SHP77 treated with DMSO at 0.1 percent for 48 hours (cell line): ENCODE measurements at regions not wholly inside any gene's neighbourhood (a gene's known extent, or its start where the extent isn't known, plus 50 kb on each side); places are given as distances from the start of the nearest gene placed in this dataset.

Source experiments
- DNase-seq: peaks from one replicate; lab custom pipeline; 2025; lab: John Stamatoyannopoulos, UW

DNA sequence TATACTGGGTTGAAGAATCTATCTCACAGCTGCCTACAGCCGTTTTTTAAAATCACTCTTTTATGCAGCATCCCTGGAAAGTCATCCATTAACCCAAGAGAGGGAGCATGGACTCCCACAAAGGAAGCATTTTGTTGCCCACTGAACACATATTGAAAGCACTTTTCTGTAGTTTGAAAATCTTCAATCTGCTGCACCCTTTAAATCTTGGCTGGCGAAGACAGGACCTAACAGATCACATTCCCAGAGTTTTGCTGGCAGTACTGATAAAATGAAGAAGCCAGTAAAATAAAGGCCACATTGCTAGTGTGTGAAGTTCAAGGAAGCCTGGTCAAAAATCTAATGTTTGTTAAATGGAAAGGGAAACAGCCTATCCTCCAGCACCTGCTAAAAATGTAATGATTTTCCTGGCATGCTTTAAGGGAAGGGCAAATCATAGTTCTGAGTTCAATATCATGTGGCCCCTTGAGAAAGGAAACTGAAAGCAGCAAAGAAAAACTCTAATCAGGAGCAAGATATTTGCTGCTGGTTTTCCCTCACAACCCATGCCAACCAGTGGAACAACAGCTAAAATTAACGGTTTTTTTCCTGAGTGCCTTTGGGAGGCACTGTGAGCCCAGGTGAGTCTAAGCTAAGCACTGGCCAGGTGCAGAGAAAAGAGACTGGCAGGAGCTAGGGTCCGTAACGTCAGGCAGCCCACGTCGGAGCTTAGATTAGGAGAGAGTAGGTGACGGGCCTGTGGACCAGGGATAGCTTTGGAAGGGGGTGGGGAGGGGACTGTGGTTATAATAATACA lies 97.9 kb upstream of the PALS2 start:
- no peak for DNase-seq

DNA sequence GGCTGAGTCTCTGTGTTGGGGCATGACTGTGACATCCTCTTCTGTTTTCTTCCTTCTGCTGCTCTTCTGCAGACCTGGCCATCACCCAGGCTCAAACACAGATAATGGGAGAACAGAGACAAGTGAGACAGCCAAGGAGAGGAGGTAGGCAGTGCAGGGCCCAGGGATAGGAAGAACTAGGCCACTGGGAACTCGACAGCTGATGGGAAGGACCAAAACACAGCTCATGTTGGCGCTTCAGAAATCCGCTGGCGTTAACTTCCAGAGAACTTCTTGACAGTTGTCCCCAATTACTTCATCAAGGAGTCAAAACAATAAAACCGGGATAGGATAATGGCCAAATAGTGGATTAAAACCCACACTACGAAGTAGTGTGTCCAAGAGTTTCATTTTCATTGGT lies 97.0 kb upstream of the PALS2 start:
- no peak for DNase-seq

DNA sequence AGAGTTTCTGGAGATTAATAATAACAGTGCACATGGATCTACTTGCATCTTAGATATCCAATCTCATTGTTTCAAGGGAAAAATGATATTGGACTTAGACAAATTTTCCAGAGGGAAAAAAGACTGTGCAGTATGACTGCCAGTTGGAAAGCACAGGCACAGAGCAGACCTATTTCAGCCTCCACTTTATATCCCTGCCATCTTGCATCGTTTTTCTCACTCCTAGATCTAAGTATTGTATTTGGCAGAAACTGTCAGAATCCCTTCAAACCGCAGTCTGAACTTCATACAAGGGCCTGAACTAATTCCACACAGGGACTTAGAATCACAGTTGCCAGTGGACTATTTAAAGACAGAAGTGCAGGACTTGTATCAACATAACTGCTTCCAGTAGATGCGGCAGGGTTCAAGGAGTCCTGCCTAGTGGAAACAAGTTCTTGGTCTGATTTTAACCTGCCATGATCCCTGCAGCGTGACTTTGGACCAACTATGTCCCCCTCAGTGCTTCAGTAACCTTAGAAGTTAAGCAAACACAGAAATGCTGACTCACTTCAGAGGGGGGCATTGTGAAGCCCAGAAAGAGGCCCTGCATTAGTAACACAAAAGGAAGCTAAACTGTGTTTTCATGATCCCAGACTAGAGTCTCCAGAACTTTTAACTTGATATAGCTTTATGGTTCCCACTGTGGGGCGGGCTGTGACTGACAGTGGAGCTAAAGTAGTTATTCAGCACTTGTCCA lies 95.7 kb upstream of the PALS2 start:
- peak; percentile 47 for DNase-seq

DNA sequence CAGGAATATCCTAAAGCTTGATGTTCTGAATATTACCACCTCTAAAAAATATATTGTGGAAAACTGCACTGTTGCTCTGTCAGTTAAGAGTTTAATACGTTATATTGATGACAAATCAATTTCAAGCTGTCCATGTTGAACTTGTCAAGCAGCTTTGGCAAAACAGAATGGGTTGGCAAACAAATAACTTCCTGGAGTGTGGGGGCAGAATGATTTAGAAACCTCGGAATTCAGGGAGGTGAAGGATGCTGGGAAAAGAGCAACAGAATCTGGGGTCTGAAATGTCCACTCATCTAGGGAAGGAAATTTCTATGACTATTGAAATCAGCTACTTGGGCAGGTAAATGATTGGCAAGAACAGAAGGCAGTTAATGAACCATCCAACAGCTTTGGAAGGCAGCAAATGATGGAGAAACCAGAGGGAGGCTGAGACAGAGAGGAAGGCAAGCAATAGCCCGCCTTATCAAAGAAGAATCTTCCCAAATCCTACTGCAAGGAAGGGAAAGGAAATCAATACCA lies 95.1 kb upstream of the PALS2 start:
- DNase-seq: peak; percentile 47

DNA sequence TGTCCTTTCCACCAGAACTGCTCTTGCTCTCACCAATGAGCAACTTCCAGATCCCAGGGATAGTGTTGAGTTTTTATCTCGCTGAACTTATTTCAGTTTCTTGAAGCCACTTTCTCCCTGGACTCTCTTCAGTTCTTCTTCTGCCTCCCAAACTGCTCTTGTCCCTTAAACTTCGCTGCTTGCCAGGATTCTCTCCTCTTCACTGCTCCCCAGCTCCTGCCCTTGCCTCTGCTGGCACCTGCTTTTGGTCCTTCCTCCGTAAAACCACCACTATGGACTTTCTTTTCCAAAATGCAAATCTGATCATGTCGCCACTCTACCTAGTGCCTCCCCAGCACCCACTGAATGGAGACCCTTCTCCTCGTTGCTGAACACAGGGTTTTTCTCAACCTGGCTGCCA lies 92.8 kb upstream of the PALS2 start:
- no peak for DNase-seq

DNA sequence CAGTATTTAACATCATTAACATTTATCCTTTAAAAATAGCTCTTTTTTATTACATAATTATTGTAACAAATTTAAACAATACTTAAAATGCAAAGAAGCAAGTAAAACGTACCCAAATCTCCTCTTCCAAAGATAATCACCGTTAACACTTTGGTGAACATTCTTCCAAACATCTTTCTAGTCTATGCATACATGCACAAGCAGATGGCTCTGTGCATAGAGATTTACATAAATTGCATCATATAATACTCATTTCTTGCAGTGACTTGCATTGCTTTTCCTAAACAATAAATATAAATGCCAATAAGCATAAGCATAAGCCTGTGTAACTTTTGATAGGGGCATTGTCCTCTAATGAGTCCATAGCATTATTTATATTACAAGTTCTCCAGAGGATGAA lies 89.4 kb upstream of the PALS2 start:
- no peak for DNase-seq

DNA sequence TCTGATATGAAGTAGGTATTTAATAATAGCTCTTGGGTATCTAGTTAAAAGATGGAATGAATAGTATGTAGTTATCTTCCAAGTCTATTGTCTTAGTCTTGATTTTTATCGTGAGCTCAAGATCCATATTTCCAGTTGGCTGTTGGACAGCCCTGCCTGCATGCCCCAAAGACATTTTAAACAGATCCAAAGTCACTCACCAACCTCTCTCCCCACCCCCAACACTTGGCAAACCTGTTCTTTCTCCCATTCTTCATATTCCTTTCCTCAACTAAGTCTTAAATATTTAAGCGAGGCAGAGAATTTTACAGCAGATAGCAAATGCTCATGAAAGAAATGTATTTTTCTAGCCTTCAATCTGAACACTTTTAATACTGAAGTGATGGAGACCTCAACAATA lies 80.7 kb upstream of the PALS2 start:
- DNase-seq: no peak

DNA sequence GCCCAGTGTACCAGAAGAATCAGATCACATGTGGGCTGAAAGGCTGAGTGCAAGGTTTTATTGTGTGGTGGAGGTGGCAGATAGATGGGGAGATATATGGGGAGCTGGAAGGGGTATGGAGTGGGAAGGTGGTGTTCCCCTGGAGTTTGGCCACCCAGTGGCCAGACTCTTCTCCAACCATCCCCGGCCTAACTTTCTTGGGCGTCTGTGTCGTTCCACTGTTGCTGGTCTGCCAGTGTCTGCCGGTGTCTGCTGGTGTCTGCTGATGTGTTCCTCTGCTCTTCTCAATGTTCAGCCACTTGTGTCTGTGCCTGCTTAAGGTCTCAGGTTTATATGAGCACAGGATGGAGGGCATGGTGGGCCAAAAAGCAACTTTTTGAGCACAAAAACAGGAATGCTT lies 78.4 kb upstream of the PALS2 start:
- no peak for DNase-seq

DNA sequence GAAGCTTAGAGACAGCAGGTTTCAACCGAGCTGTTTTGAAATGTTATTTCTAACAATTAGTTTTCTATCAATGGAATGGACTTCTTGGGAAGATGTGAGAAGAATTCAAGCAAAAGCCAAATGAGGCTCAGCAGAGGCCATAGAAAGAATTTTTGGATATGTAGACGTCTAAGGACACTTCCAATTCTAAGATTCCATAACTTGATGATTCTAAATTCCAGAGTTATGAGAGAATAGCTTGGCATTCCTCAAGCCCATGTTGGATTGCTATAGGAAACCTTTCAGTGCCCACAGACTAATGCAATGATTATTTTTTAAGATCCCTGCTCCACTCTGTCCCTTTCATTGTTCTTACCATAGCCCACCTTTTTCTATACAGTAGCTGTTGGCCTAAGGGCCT lies 77.2 kb upstream of the PALS2 start:
- DNase-seq: no peak

DNA sequence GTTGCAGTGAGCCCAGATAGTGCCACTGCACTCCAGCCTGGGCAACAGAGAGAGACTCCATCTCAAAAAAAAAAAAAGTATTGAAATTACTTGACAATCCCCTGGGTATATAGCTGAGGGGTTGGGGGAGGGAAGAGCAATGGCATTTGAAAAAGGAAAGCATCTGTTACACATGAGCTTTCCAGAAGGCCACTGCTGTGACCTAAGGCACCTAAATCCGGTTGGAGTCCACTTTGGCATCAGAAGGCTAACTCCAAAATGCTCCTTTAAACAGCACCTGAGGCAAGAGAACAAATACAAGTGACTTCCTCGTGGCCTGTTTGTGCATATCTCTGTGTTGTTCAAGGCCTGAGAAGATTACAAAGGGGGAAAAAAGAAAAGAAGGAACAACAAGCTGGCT lies 74.8 kb upstream of the PALS2 start:
- no peak for DNase-seq

DNA sequence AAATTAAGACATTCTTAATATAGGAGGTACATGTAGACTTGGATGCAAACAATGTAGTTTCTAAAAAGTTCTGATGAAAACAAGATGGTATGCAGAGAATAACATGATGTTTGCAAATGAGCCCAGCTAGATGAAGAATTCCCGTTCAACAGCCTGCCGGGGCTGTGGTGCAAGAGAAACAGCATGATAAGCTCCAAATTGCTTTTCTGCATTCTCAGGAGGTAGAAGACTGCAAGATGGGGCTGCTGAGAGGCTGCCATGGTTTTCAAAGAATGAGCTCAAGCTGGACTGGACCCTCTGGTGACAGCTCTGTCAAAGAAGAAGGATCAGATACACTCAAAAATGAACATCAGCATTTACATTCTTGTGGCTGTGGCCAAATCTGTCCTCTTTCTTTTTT lies 73.4 kb upstream of the PALS2 start:
- DNase-seq: no peak

DNA sequence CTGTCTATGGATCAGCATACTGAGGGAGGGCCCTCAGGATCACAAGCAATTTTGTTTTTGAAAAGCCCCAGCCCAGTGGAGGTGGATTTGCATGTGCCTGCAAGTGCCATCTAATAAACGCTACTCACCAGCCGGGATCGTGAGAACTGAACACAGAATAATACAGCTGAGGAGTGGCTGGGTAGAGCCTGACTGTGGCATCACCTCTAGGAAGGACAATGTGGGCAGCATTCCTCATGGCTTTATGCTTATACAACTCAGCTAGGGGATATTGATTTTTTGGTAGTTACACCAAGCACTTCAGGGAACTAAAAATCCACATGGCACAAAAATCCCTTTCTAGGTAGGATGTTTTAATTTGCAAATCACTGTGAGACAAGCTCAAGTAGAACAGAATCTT lies 72.7 kb upstream of the PALS2 start:
- no peak for DNase-seq

DNA sequence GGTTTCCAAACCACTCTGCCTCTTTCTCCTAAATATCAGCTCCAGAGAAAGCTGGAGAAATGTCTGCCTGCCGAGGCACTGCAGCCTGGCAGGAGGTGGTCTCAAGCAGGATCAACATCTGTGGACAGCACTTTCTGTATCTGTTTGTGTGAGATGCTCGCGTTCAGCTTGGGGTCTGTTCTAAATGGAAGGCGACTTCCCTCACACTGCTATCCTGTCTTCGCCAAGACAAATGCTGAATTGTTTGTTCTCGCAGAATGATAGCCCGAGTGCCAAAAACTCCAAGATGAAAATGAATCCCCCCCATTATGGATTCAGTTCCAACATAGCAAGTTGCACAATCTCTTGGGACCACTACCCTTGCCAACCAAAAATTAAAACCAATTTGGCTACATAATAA lies 72.2 kb upstream of the PALS2 start:
- DNase-seq: no peak

DNA sequence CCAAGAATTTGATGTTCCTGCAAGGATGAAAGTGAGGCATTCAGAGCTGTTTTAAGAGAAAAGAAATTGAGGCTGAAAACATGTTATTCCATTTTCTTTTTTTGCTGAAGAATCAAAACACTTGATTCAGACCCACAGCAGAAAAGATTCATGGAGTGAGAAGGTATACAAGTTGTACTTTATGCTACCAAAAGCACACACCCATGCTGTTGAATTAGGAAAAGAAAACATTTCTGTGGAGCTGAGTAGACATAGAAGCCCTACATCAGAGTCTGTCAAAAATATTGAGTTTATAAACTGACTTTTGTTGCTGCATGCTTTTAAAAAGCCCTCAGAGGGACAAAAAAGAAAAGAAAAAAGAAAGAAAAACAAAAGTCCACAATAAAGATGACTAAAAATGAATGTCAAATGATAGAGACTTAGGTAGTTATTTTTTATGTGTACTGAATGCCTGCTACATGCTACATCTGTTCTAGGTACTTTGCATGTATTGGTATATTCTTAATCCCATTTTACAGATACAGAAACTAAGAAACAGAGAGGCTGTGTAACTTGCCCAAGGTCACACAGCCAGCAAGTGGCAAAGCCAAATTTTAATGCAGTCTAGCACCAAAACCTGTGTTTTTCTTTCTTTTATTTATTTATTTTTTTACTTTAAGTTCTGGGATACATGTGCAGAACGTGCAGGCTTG lies 71.7 kb upstream of the PALS2 start:
- no peak for DNase-seq

DNA sequence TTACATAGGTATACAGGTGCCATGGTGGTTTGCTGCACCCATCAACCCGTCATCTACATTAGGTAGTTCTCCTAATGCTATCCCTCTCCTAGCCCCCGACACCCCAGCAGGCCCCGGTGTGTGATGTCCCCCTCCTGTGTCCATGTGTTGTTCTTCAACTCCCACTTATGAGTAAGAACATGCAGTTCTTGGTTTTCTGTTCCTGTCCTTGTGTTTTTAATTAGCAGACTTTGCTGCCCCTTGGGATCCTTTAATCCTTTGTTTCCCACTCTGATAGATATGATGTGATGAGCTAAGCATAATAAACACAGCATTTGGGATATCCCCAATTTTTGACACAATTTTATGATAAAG lies 71.1 kb upstream of the PALS2 start:
- DNase-seq: no peak

DNA sequence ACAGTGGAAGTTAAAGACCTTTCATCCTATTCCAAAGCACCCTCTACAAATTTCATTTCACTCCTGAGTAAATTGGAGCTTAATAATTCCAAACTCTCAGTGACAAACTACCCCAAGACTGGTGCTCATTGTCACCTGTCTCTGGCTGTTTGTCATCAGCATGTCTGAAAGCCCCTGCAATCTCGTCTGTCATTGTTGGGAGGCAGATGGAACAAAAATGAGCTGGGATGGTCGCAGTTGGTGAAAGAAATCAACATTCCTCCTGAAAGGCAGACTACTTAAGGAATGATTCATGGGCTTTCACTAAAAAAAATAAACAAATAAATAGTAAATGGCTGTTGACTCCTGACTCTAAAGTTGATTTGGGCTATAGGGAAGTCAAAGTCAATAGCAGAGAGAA lies 69.7 kb upstream of the PALS2 start:
- no peak for DNase-seq

DNA sequence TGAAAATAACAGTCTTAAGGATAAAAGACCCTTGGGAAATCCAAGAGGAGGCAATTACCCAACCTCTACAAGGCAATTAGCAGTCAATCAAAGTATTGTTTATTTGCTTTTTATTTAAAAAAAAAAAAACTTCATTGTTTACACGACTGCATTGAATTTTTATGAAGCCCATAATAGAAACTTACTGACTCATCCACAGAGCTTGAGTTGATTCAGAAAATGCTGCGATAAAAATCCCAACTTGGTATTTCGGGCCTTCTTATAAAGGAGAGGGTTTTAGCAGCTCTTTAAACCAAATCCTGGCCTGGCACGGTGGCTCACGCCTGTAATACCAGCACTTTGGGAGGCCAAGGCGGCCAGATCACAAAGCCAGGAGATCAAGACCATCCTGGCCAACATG lies 69.2 kb upstream of the PALS2 start:
- DNase-seq: no peak

DNA sequence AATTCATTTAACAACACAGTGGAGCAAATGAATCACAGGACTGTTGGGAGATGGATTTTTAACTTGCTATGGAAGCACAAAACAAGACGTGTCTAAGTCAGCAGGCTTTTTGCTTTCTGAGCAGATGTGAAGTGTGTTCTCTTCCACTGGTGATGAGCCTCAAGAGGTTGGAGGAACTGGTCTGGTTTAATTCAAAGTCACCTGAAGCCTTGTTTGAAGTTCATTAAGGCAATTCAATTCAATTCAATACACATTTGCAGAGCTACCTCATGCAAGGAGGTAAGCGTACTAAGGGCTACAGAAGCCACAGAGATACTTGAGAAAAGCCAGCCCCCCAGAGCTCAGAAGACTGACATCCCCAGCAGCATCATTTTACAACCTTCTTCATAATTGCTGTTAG lies 68.4 kb upstream of the PALS2 start:
- no peak for DNase-seq

DNA sequence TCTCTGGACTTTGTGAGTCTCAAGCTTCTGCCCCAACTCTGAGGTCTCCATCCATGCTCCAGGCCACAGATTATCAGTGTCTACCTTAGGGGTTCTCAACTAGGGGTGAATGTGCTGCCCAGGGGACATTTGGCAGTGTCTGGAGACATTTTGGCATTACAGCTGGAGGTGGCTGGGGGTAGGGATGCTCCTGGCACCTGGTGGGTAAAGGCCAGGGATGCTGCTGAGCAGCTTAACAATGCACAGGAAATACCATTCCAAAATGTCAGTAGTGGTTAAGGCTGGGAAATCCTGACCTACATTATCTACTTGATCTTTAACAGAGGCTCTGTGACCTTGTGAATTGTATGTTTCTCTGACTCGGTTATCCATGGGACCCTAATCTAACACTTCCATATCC lies 67.3 kb upstream of the PALS2 start:
- DNase-seq: no peak

DNA sequence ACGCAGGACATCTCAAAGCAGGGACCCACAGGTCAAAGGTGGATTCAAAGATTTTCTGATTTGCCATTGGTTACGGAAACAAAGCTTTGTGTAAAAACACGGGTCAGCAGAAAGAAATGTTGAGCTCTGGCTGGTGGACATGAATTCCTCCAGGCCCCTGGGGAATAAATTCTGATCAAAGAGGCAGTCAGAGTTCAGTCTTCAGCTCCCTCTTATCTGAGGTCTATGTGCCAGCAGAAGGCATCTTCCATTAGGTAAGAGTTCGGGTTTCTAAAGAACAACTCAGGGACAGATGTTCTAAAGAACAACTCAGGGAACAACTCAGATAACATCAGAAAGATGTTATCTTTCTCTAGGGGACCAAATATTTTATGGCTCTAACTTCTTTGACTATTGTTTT lies 64.9 kb upstream of the PALS2 start:
- no peak for DNase-seq

DNA sequence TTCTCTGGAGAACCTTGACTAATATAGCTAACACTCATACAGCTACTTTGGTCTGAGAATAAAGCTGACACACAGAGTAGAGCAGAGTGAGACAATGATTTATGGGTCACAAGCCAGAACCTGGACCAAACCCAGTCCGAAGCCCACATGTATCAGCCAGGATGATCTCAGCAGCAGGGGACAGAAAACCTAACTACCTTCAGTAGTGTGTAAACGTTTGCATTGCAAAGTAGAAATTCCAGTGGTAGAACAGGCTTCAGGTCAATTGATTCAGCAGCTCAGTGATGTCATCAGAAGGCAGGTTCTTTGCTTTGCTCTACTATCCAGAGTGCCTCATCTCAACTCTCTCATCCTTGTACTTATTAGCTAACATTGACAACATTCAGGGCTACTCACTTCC lies 62.5 kb upstream of the PALS2 start:
- DNase-seq: no peak

DNA sequence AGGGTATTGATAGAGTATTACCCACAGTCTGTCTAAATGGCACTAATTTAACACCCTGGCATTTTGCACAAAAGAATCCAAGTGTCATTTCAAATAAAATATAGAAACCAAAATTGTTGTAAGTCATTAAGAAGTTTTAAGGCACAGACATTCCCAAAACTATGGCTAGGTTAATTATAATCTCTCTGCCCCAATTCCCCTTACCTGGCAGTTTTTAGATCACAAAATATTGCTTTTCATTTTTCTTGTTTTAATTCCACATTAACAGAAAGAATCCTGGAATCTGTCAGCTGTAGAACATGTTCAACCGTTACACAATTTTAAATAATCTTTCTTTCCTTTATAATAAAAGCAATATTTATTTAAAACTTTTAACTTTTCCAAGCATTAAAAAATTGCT lies 56.1 kb upstream of the PALS2 start:
- no peak for DNase-seq
